ENCODE measurements at regions not wholly inside any gene's neighbourhood (a gene's known extent, or its start where the extent isn't known, plus 50 kb on each side); places are given as distances from the start of the nearest gene placed in this dataset.

DNA sequence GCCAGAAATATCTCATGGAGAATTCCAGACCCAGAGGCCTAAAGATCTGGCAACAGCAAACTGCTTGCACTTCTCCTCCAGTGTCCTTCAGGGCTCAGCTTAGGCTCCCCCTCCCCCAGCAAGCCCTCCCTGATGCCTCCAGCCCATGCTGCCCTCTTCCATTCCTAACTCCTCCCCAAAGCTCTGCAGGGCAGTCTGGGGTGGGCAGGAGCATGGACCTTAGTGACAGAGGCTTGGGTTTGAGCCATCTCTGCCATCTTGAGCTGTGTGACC lies 436.8 kb downstream of the PTPRU start:
- DNase-seq (ENCODE audit: low read depth in 2 of 2), result no peak

DNA sequence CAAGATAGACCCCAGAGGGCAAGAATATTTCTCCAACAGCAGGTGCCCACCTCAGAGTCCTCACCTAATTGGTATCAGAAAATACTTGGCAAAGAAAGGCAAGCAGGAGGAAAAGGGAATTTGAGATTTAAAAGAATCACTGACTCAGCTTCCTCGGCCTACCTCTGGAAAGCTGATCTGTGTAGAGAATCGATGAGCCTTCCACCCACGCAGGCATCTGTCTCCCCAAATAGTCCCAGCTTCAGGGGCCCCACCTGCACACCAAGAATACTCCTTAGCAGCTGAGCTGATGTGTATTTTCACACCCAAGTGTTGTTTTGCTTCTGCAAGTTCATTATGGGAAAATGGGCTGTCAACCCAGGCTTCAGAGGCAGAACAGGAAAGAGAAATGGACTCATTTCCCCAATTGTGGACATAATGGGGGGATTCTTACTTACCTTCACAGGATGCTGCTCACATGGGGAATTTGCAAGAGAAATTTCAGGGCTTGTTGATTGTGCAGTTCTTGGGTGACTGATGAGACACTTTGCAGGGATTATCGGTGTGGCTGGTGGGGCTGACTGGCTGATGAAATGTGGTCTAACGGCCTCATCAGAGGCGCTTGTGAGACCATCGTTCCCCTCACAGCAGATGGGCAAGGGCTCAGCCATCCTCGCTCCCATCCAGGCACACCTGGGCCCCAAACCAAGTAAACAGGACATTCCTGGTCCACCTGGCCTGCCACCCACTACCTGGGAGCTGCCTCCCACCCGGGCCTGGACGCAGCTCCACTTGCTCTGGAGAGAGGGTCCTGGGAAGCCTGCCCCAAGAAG lies 436.3 kb downstream of the PTPRU start:
- DNase-seq (ENCODE audit: low read depth in 2 of 2), result no peak

DNA sequence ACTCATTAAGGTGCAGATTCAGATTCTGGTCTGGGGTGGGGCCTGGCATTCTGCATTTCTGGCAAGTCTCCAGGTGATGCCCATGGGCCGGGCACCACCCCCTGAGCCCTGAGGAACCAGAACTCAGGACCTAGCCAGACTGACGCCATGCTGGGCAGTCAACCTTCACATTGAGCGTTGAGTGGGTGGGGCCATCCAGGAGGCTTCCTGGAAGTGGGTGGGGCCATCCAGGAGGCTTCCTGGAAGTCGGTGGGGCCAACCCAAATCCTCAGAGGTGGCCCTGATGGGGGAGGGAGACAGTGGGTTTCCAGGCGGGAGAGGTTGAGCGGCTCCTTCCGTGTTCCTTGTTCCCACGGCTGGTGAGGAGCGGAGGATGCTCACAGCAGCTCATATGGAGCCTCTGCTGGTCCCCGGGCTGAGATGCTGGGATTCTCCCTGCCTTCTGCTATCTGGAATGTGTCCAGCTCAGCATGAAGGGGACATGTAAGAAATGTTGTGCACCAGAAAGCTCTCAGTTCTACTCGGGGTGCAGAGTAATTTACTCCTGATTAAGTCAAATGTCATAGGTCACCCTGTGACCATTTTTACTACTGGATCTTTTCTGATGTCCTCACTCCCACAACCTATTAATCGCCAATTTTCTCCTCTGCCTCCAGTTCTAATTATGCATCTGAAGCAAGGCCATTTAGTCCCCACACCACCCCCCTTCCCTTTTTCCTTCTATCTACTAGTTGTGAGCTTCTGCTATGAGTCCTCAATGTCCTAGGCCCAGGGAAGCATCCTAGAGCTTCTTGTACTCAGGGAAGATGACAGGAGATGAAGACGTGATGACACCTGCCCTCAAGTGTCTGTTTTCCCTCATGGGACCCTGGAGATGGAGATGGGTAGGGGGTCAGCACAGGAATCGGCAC lies 435.4 kb downstream of the PTPRU start:
- no peak for DNase-seq (ENCODE audit: low read depth in 2 of 2)

DNA sequence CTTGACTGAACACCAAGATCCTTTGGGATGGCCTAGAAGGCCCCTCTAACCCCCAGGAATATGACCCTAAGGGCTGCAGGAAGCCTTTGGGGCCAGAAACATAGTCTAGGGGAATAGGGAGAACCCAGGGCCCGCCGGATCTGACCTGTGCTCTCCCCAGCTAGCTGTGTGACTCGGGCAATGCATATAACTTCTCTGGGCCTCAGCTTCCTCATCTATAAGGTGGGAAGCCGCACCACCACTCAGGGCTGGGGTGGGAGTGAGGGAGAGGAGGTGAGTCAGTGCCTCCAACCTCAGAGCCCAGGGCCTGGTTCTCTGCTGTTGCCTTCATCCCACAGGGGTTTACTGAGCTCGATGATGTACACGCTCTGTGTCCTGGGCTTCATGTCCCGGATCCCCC lies 434.4 kb downstream of the PTPRU start:
- DNase-seq (ENCODE audit: low read depth in 2 of 2), result no peak

DNA sequence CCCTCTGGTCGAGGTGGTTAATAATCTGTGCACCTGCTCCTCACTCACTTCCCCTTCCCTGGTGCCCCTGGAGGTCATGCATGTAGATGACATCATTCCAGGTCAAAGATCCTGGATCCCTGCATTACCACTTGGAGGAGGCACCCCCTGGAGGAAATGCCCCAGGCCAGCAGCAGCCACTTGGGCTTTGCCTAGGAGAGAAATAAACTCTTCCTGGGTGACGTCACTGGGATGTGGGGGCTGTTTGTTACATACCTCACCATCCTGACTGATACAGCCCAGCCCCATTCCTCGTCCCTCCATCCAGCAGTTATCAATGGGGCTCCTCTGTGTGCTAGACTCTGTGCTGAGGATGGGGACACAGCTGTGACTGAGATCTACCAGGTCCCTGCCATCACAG lies 433.6 kb downstream of the PTPRU start:
- no peak for DNase-seq (ENCODE audit: low read depth in 2 of 2)

DNA sequence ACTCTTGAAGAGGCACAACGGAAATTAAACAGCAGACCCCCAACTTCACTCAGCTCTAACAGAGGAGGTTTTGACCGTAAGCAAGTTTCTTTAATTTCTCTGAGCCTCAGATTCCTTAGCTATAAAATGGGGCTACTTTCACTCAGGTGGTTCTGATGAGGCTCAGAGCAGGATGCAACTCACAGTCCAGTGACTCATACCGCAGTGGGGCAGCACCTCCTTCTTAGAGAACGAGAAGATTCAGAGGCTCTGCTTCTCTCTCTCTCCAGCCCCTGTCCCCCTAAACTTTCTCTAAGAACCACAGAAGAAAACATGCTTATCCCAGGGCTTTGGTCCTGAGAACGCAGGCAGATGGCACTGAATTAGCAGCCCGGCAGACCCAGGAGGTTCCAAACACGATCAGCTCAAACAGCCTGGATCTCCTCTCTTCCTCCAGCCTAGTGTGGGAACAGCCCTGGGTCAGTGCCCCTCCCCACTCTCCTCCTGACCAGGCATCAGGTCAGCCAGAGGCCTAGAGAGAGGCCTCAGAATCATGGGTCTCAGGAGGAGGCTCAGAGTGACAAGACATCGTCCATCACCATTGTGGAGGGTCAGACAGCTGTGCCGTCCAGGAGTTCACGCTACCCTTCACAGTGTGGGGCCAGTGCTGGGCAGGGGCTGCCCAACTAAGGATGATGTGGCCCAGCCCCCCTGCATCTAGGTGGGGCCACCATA lies 433.0 kb downstream of the PTPRU start:
- DNase-seq (ENCODE audit: low read depth in 2 of 2), result no peak

DNA sequence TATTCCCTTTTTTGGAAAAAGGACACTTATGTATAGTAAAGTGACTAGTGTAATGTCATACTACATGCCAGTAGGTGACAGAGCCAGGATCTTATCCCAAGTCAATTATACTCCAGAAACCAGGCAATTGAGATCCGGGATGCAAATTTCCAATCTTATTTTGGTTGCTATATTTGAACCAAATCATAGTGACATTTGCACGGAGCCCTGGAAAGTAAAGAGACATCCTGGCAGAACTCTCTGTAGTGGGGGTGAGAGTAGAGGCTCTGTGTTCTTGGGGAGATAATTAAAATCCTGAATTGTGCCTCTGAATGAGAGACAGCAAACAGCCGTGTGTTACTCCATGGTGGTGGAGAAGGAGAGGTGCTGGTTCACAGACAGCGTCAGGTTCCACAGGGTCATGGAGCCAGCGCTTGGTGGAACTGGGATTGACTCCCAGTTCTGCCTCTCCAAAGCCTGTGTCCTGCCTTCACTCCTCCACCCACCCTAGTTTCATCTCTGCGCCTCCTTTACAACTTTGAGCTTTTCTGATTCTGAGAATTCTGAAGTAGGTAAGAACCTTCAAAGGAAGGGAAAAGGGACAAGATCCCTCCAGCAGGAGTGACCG lies 432.3 kb downstream of the PTPRU start:
- no peak for DNase-seq (ENCODE audit: low read depth in 2 of 2)

DNA sequence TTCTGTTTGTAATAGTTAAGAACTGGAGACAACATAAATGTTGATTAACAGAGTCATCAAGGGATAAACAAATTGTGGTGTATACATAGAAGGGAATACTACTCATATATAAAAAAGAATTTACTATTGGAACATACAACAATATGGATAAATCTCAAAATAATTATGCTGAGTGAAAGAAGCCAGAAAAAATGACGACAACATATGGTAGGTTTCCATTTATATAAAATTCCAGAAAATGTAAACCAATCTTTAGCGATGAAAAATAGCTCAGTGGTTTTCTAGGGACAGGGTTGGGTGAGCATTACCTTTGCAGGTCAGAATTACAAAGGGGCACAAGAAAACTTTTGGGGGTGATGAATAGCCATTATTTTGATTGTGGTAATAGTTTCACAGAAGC lies 431.6 kb downstream of the PTPRU start:
- DNase-seq (ENCODE audit: low read depth in 2 of 2), result no peak

DNA sequence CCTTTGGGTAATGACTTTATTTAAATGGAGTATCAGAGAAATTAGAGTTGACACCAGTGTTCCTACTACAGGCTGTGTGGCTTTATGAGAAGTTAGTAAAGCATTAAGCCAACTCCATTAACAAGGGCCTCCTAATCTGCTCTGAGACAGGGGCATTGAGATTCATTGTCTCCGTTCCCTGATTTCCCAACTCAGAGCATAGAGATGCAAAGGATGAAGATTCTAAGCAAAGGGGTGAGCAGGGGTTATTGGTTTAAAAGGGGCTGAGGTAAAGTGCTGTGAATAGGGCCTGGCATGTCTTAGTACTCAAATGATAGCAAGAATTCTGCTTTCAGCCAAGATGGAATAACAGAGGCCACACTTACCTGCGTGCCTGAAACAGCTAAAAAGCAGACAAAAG lies 428.4 kb downstream of the PTPRU start:
- no peak for DNase-seq (ENCODE audit: low read depth in 2 of 2)

DNA sequence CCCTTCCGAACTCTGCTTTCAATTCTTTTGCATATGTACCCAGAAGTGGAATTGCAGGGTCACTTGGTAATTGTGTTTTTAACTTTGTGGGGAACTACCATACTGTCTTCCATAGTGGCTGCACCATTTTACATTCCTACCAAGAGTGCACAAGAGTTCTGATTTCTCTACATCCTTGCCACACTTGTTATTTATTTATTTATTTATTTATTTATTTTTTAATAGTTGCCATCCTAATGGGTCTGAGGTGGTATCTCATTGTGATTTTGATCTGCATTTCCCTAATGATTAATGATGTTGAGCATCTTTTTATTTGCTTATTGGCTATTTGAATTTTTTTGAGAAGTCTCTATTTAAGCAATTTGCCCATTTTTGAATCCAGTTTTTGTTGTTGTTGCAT lies 422.4 kb downstream of the PTPRU start:
- no peak for DNase-seq (ENCODE audit: low read depth in 2 of 2)

DNA sequence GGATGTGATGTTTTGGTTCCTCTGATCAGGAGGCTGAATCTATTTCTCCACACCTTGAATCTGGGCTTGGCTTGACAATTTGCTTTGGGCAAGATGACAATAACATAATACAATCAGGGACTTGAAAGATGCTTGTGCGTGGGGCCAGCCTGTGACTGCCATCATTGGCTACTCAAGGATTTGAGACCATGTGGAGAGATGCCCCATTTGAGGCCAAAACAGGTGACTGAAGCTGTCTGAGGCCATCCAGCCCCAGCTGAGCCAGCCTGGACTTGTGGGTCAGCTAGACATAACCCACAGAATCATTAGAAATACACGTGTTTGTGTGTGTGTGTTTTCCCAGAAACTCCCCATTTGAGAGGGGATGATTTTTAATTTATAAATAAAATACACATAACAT lies 421.5 kb downstream of the PTPRU start:
- no peak for DNase-seq (ENCODE audit: low read depth in 2 of 2)

DNA sequence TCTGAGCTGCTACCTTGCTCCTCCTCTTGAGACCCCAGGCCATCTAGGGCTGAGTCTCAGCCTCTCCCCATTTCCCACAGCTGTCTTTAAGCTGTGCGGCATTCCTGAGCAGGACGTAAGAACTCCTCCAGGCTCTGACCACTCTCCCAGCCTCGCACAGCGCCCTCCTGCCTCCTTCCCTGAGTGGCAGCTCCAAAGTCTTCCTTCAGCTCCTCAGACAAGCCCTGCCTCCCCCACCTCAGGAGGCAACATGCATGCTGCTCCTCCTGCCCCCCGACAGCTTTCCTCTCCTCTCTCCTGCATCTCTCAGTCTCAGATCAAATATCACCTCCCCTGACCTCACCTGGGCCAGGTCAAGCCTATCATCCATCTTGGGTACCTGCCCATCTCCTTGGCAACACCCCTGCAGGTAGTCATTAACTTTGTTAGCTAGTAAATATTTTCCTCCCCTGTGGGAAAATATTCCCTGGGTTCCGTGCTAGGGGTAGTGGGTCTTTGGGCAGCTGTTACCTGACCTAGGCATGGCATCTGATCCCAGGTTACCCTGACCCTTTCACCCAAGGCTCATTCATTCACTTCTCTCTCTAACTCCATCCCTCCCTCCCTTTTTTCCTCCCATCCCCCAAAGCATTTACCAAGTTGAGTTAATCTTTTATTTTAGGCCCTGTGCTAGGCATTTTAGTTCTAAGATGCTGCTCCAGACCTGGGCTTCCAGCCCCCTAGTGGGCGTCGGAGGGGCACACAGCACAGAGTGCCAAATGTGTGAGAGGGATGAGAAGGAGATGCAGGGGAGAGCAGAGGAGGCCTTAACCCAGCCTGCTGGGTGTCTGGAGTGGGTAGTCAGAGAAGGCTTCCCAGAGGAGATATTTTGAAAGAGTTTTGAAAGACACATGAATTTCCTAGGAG lies 419.9 kb downstream of the PTPRU start:
- DNase-seq (ENCODE audit: low read depth in 2 of 2), result no peak

DNA sequence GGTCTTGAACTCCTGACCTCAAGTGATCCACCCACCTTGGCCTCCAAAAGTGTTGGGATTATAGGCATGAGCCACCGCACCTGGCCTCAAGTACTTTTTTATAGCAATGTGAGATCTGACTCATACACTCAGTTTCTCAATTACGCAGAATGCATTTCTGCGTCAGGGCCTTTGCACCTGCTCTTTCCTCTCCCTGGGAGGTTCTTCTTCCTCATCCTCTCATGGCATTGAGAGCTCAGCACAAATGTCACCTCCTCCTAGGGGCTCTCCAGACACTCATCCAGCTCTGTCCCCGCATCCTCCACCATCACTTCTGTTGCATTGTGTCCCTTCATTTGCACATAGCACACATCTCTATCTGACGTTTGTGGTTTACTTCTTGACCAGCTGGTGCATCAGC lies 418.8 kb downstream of the PTPRU start:
- no peak for DNase-seq (ENCODE audit: low read depth in 2 of 2)

DNA sequence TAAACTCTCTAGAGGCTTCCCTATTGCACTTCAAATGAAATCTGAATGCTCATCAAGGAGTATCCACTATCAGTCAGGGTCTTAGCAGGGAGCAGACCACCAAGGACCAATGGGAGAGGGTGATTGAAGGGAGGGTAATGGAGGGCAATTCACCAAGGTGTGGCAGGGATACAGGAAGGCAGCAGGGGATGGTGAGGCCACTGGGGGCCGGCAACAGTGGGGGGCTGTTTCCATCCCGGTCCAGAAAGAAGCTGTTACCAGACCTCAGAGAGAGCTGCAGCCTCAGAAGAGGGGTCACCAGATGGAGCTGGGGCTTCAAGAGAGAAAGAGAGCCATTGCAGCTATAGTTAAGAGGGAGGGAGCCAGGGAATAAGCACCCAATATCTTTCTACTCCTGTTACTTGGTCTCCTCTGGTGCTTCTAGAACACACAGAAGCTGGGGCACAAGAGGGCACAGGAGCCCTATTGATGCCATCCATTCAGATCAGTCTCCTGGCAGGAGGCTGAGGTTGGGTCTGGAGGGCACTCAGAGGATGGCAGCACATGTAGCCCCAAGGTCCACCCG lies 417.6 kb downstream of the PTPRU start:
- DNase-seq (ENCODE audit: low read depth in 2 of 2), result no peak

DNA sequence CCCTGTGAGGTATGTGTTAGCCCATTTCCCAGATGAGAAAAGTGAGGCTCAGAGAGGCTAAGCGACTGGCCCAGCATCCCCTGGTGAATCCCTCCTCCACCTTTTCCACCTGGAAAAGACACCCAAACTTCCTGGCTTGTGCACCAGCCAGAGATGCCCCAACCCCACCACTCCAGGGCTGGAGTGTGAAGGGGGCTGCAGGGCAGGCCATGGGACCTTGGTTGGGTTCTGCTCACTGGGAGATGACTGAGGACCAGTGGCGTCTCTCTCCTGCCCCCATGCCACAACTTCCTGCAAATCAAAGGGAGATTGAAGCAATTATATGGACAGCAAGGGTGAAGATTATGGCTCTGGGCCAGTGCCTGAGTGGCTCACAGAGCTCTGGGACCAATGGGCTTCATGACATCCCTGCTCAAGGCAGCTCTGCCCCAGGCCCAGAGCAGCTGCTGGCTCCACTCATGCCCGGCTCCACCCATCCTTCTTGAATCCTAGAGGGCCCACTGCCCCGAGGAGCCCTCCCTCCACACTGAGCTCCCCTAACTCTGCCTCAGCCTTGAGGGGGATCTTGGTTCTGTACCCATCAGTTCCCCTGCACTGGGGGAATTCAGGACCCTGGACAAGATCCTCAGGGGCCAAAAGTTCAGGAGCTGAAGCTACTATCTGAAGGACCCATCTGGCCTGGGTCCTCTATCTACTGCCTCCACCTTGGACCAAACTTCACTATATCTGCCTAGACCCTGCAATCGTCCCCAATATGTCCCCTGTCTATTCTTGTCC lies 416.9 kb downstream of the PTPRU start:
- no peak for DNase-seq (ENCODE audit: low read depth in 2 of 2)

DNA sequence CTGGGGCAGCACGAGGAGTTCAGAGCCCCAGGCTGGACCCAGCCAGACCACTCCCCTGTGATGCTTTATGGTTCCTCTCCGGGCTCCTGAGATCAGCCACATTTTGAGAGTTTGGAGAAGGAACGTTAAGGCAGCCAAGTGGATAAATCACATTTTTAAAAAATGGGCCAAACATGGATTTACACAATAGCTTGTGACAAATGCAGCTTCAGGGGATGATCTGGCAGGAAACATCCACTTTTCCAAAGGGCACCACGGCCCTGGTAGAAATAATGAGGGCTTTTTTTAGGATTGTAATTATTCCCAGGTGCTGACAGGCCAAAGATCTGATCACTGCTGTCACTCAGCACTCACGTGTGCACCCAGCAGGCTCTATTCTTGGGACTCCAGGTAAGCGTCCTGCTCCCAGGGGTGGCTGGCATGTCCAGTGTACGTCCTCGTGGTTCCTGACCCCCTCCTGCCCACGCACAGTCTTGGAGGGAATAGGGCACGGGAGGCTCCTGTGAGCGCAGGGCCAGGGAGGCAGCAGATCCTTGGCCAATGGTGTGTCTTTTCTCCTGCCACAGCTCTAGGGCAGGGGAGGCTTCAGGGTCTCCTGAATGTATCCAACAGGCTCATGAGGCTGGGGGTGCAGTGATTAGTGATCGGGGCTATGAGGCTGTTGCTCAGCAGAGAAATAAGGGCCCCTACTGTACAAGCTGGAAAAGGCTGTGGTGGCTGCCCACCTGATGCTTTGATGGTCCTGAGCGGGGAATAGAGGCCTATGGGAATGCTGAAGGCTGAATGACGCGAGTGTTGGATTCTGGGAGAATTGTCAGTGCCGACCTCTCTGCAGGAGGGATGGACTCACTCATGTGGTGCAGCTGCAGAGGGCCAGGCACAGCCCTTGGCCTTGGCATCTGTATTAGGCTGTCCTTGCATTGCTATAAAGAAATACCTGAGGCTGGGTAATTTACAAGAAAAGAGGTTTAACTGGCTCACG lies 415.7 kb downstream of the PTPRU start:
- no peak for DNase-seq (ENCODE audit: low read depth in 2 of 2)

DNA sequence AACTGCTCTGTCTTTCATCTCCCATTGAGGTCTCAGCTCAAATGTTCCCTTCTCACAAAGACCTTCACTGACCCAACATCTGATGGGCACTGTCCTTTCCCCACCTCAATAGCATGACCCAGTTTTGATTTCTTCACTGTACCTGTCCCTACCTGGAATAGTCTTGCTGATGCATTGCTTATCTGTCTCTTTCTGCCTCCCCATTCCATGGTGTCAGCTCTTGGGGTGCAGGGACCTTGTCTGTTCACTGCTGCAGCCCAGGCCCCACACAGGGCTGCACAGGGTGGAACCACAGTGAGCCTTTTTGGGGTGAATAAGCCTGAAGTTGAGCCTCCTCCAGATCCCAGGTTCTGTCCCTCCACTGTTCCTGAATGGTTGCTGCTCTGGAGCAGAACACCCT lies 414.9 kb downstream of the PTPRU start:
- no peak for DNase-seq (ENCODE audit: low read depth in 2 of 2)

DNA sequence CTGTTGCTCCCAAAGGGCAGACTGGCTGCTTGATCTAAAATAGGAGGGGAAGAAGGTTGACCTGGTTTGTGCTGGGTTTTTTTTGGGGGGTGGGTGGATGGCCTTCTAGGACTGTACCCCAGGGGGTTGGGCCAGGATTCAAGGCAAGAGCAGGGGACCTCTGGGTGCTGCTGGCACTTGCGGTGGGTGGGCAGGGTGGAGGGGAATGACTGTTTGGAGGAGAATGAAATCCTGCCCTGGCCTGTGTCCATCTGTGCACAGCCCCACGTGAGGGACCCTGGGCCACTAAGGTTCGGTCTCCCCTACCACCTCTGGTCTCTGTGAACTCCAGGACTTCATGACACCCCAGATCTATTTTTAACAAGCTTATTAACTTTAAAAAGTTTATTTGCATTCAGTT lies 414.2 kb downstream of the PTPRU start:
- no peak for DNase-seq (ENCODE audit: low read depth in 2 of 2)

DNA sequence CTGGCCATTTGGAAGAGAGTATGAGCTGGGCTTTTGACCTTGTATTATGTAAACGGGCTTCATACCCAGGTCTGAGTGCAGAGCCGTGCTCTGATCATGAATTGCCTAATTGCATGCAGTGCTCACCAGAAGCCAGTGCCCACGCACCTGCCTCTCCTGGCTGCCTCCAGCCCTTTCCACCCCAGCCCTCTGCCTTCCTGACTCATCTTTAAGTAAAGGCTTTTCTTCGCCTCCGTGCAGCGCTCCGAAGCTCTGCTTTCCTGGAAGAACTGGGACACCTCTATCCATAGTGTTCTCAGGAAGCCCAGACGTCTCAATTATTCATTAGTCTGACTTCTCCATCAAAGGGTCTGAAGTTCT lies 413.7 kb downstream of the PTPRU start:
- DNase-seq (ENCODE audit: low read depth in 2 of 2), result no peak
